Vagina (tissue), 2 donors: ENCODE measurements at regions not wholly inside any gene's neighbourhood (a gene's known extent, or its start where the extent isn't known, plus 50 kb on each side); places are given as distances from the start of the nearest gene placed in this dataset.

Experiments used
- DNase-seq, 2 donors: peaks; one replicate each; pipeline ENCODE4 v3.0.0-alpha.2; 2017; ENCODE audit errors: extremely low spot score in 2 of 2
- H3K27ac ChIP-seq: fragments of 200-600 bp; sonication (generic); one replicate; pipeline ENCODE4 v1.5.1; 2019
- H3K27me3 ChIP-seq: fragments of 200-600 bp; sonication (generic); one replicate; pipeline ENCODE4 v1.5.1; 2019
- H3K36me3 ChIP-seq, 2 donors: fragments of 200-600 bp; sonication (generic); one replicate each; pipeline ENCODE4 v1.5.1; 2017 to 2019
- H3K4me1 ChIP-seq: fragments of 200-600 bp; sonication (generic); one replicate; pipeline ENCODE4 v1.5.1; 2019
- H3K4me3 ChIP-seq, 2 donors: fragments of 200-600 bp; sonication (generic); 1 replicate in 1 of 2; 2 replicates in 1 of 2; pipeline ENCODE4 v1.5.1; 2016 to 2019
- H3K9me3 ChIP-seq: fragments of 200-600 bp; sonication (generic); one replicate; pipeline ENCODE4 v1.5.1; 2019
- CTCF ChIP-seq, 3 experiments: fragments of 450-650 bp in 2 of 3; fragments of 200-600 bp in 1 of 3; sonication (generic) in 1 of 3; IDR thresholded peaks; one replicate each; pipeline ENCODE4 v1.5.1; 2017 to 2019; ENCODE audit warnings: antibody characterized with exemption in 3 of 3, mild to moderate bottlenecking in 2 of 3, moderate library complexity in 2 of 3
- POLR2A ChIP-seq, 2 donors: fragments of 450-650 bp; IDR thresholded peaks; one replicate each; pipeline ENCODE4 v1.6.1; 2017; ENCODE audit warnings: antibody characterized with exemption in 2 of 2, mild to moderate bottlenecking in 2 of 2, moderate library complexity in 2 of 2
- POLR2AphosphoS5 ChIP-seq, 2 donors: sonication (generic); formaldehyde crosslinking; IDR thresholded peaks; one replicate each; pipeline ENCODE4 v1.9.0; 2017; ENCODE audit warnings: antibody characterized with exemption in 2 of 2, mild to moderate bottlenecking in 2 of 2, low read depth in 1 of 2; ENCODE audit not compliant: insufficient read depth in 1 of 2
- intact Hi-C: fragments of 100-400 bp; cut with DNase I; formaldehyde crosslinking; loops from one replicate; pipeline ENCODE4 v1.15.1; 2023

- no peak for DNase-seq
- intact Hi-C loops = no loop called here
- no peak for TF ChIP-seq CTCF (IDR thresholded peaks at IDR 0.05)
- no peak for TF ChIP-seq POLR2A (IDR thresholded peaks at IDR 0.05)
- TF ChIP-seq POLR2AphosphoS5 (IDR thresholded peaks at IDR 0.05; ENCODE audit: insufficient read depth in 1 of 2, low read depth in 1 of 2) = no peak
- H3K4me3 ChIP-seq = no peak overlapping the region
- no peaks in the 10 kb centered on the region for H3K27me3 ChIP-seq
- H3K4me1 ChIP-seq = no peaks in the 10 kb centered on the region
- H3K9me3 ChIP-seq = no peaks in the 10 kb centered on the region
- no peak overlapping the region for H3K27ac ChIP-seq
- H3K36me3 ChIP-seq = no peaks in the 10 kb centered on the region
Observed at GRCh38 chr21:18772897-18773296, 369.3 kb upstream of the TMPRSS15 start.

GRCh38 chr21:18776936-18777335 is 373.4 kb upstream of the TMPRSS15 start:
- no peak overlapping the region for H3K4me3 ChIP-seq
- no peaks in the 10 kb centered on the region for H3K4me1 ChIP-seq
- no peaks in the 10 kb centered on the region for H3K27me3 ChIP-seq
- no peak for DNase-seq
- intact Hi-C loops = no loop called here
- TF ChIP-seq CTCF (IDR thresholded peaks at IDR 0.05) (no peak), POLR2AphosphoS5 (IDR thresholded peaks at IDR 0.05; ENCODE audit: insufficient read depth in 1 of 2, low read depth in 1 of 2) (no peak), POLR2A (IDR thresholded peaks at IDR 0.05) (no peak)
- no peaks in the 10 kb centered on the region for H3K36me3 ChIP-seq
- H3K9me3 ChIP-seq = no peaks in the 10 kb centered on the region
- no peak overlapping the region for H3K27ac ChIP-seq

GRCh38 chr21:18782721-18783120 is 379.1 kb upstream of the TMPRSS15 start:
- TF ChIP-seq POLR2AphosphoS5 (IDR thresholded peaks at IDR 0.05; ENCODE audit: insufficient read depth in 1 of 2, low read depth in 1 of 2) = no peak
- intact Hi-C loops = no loop called here
- Histone ChIP-seq H3K27me3 (no peaks in the 10 kb centered on the region), H3K27ac (no peak overlapping the region), H3K36me3 (no peaks in the 10 kb centered on the region), H3K9me3 (no peaks in the 10 kb centered on the region), H3K4me1 (no peaks in the 10 kb centered on the region), H3K4me3 (no peak overlapping the region)
- no peak for DNase-seq

- TF ChIP-seq POLR2A (IDR thresholded peaks at IDR 0.05) (no peak), POLR2AphosphoS5 (IDR thresholded peaks at IDR 0.05; ENCODE audit: insufficient read depth in 1 of 2, low read depth in 1 of 2) (no peak), CTCF (IDR thresholded peaks at IDR 0.05) (no peak)
- Histone ChIP-seq H3K27me3 (no peaks in the 10 kb centered on the region), H3K4me1 (no peaks in the 10 kb centered on the region), H3K9me3 (no peaks in the 10 kb centered on the region), H3K27ac (no peak overlapping the region), H3K36me3 (no peaks in the 10 kb centered on the region), H3K4me3 (no peak overlapping the region)
- intact Hi-C loops = no loop called here
- DNase-seq = no peak
Observed at GRCh38 chr21:18801468-18801867, 397.9 kb upstream of the TMPRSS15 start.

- intact Hi-C loops = no loop called here
- no peak overlapping the region for H3K4me3 ChIP-seq
- H3K4me1 ChIP-seq = no peaks in the 10 kb centered on the region
- no peak for DNase-seq
- no peak overlapping the region for H3K27ac ChIP-seq
- H3K36me3 ChIP-seq = no peaks in the 10 kb centered on the region
- no peaks in the 10 kb centered on the region for H3K27me3 ChIP-seq
- TF ChIP-seq POLR2AphosphoS5 (IDR thresholded peaks at IDR 0.05; ENCODE audit: insufficient read depth in 1 of 2, low read depth in 1 of 2) = no peak
- TF ChIP-seq CTCF (IDR thresholded peaks at IDR 0.05) = no peak
- TF ChIP-seq POLR2A (IDR thresholded peaks at IDR 0.05) = no peak
- H3K9me3 ChIP-seq = no peaks in the 10 kb centered on the region
Observed at GRCh38 chr21:18803624-18804023, 400.0 kb upstream of the TMPRSS15 start.

GRCh38 chr21:18810136-18810535 is 406.6 kb upstream of the TMPRSS15 start:
- DNase-seq = no peak
- TF ChIP-seq POLR2AphosphoS5 (IDR thresholded peaks at IDR 0.05; ENCODE audit: insufficient read depth in 1 of 2, low read depth in 1 of 2) = no peak
- no peak for TF ChIP-seq POLR2A (IDR thresholded peaks at IDR 0.05)
- TF ChIP-seq CTCF (IDR thresholded peaks at IDR 0.05) = no peak
- intact Hi-C loops = no loop called here
- Histone ChIP-seq H3K36me3 (no peaks in the 10 kb centered on the region), H3K4me3 (no peak overlapping the region), H3K27me3 (no peaks in the 10 kb centered on the region), H3K4me1 (no peaks in the 10 kb centered on the region), H3K27ac (no peak overlapping the region), H3K9me3 (no peaks in the 10 kb centered on the region)
